SU-DHL-6 (cell line): ENCODE measurements at regions not wholly inside any gene's neighbourhood (a gene's known extent, or its start where the extent isn't known, plus 50 kb on each side); places are given as distances from the start of the nearest gene placed in this dataset.

ENCODE experiments used
- H2AFZ ChIP-seq: fragments of 200-600 bp; sonication (generic); 2 replicates; pipeline ENCODE4 v1.6.1; 2014; ENCODE audit warnings: low read depth, mild to moderate bottlenecking, moderate library complexity, mixed read lengths, antibody characterized with exemption, low read length; ENCODE audit not compliant: severe bottlenecking
- H3F3A ChIP-seq: fragments of 200-600 bp; shearing (Covaris generic); 2 replicates; pipeline ENCODE4 v1.6.0; 2016; ENCODE audit warnings: antibody characterized with exemption, mild to moderate bottlenecking; ENCODE audit not compliant: insufficient read depth
- H3K27ac ChIP-seq: fragments of 200-600 bp; sonication (generic); 2 replicates; pipeline ENCODE4 v1.5.1; 2016; ENCODE audit warnings: low read depth, mild to moderate bottlenecking, low read length, moderate library complexity, mixed read lengths
- H3K27me3 ChIP-seq: fragments of 200-600 bp; sonication (generic), shearing (Covaris generic); 2 replicates; pipeline ENCODE4 v1.6.0; 2014; ENCODE audit warnings: mild to moderate bottlenecking, low read length
- H3K36me3 ChIP-seq: fragments of 200-600 bp; sonication (generic); 2 replicates; pipeline ENCODE4 v1.6.1; 2014; ENCODE audit warnings: mild to moderate bottlenecking, low read length, mixed read lengths
- H3K4me2 ChIP-seq: fragments of 300-600, 200-600 bp; shearing (Covaris generic), sonication (generic); 2 replicates; pipeline ENCODE4 v1.6.0; 2014; ENCODE audit warnings: low read length, low read depth, mild to moderate bottlenecking; ENCODE audit not compliant: poor library complexity, severe bottlenecking
- H3K4me3 ChIP-seq: fragments of 200-600 bp; sonication (generic); 2 replicates; pipeline ENCODE4 v1.5.1; 2014; ENCODE audit warnings: antibody characterized with exemption, low read length, mild to moderate bottlenecking, mixed read lengths; ENCODE audit not compliant: insufficient read depth, poor library complexity, severe bottlenecking
- H3K79me2 ChIP-seq: fragments of 200-600 bp; sonication (generic); 2 replicates; pipeline ENCODE4 v1.6.1; 2014; ENCODE audit warnings: mild to moderate bottlenecking, low read length, moderate library complexity; ENCODE audit not compliant: insufficient read depth
- H3K9ac ChIP-seq: fragments of 200-600 bp; sonication (generic); 2 replicates; pipeline ENCODE4 v1.7.0; 2014; ENCODE audit warnings: mild to moderate bottlenecking, low read length
- H3K9me2 ChIP-seq: fragments of 200-600 bp; sonication (generic); replicated peaks from 2 replicates; pipeline ENCODE4 v1.6.1; 2014; ENCODE audit warnings: low read length; ENCODE audit not compliant: insufficient read depth
- H3K9me3 ChIP-seq: fragments of 200-600 bp; sonication (generic); 2 replicates; pipeline ENCODE4 v1.6.1; 2014; ENCODE audit warnings: low read length, mixed read lengths; ENCODE audit not compliant: insufficient read depth
- H4K20me1 ChIP-seq: fragments of 200-600 bp; sonication (generic); 2 replicates; pipeline ENCODE4 v1.6.1; 2014; ENCODE audit warnings: low read depth, mild to moderate bottlenecking, antibody characterized with exemption, low read length, moderate library complexity, mixed read lengths
- EZH2phosphoT487 ChIP-seq: fragments of 200-600 bp; sonication (generic), shearing (Covaris generic); conservative IDR thresholded peaks from 2 replicates; pipeline ENCODE4 v1.6.1; 2018; ENCODE audit warnings: mild to moderate bottlenecking, antibody characterized with exemption, low read length, moderate library complexity, mixed read lengths
- TF ChIP-seq, protein P1 (sequence below): fragments of 200-600 bp; sonication (generic); IDR thresholded peaks from one replicate; pipeline ENCODE4 v1.5.1; 2017; ENCODE audit warnings: antibody characterized with exemption, mild to moderate bottlenecking, low read length, moderate library complexity; ENCODE audit not compliant: insufficient read depth, poor library complexity, severe bottlenecking

DNA sequence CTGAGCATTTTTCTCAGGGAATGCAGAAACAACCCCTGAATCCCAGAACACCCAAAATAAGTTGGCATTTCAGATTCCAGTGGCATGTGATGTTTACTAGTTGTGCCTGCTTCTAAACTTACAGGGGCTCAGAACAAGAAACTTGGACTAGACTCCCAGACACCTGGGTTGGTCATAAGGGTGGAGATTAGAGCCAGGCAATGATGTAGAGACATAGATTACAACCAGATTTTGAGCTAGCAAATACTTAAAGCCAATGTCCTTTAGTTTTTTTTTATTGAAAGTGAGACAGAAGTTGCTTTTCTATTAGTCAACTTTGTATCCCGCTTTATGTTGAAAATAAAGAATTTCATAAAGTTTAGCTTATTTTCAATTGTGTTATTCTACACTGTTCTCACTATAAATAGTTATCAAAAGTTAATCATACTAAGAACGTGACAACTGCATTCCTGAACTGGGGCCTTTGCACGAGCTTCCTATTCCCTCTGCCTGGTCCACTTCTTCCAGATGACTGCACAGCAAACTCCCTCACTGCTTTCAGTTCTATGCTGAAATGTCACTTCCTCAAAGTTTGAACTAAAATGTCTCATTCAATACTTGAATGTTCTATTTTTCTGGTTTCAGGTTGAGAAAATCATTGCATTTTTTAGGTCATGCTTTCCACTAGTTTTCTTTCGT lies 224.7 kb upstream of the PPP1R2C start:
- H3K9ac ChIP-seq: peak overlapping the region; percentile 58
- no peaks in the 10 kb centered on the region for H4K20me1 ChIP-seq
- H2AFZ ChIP-seq: no peak overlapping the region
- H3K9me2 ChIP-seq: no peaks in the 10 kb centered on the region
- H3K27me3 ChIP-seq: no peaks in the 10 kb centered on the region
- H3K4me2 ChIP-seq: peak overlapping the region; percentile 72
- no peaks in the 10 kb centered on the region for H3K9me3 ChIP-seq
- peaks cover 10% of the 10 kb centered on the region; the same call in 1 of the 2 replicates for H3K79me2 ChIP-seq
- TF ChIP-seq, protein P1, sequence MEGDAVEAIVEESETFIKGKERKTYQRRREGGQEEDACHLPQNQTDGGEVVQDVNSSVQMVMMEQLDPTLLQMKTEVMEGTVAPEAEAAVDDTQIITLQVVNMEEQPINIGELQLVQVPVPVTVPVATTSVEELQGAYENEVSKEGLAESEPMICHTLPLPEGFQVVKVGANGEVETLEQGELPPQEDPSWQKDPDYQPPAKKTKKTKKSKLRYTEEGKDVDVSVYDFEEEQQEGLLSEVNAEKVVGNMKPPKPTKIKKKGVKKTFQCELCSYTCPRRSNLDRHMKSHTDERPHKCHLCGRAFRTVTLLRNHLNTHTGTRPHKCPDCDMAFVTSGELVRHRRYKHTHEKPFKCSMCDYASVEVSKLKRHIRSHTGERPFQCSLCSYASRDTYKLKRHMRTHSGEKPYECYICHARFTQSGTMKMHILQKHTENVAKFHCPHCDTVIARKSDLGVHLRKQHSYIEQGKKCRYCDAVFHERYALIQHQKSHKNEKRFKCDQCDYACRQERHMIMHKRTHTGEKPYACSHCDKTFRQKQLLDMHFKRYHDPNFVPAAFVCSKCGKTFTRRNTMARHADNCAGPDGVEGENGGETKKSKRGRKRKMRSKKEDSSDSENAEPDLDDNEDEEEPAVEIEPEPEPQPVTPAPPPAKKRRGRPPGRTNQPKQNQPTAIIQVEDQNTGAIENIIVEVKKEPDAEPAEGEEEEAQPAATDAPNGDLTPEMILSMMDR: no peak
- TF ChIP-seq EZH2phosphoT487: no peak
- H3F3A ChIP-seq: peaks cover 50% of the 10 kb centered on the region
- peak overlapping the region; percentile 100 for H3K27ac ChIP-seq
- H3K4me3 ChIP-seq: peak overlapping the region; percentile 22
- no peaks in the 10 kb centered on the region for H3K36me3 ChIP-seq

DNA sequence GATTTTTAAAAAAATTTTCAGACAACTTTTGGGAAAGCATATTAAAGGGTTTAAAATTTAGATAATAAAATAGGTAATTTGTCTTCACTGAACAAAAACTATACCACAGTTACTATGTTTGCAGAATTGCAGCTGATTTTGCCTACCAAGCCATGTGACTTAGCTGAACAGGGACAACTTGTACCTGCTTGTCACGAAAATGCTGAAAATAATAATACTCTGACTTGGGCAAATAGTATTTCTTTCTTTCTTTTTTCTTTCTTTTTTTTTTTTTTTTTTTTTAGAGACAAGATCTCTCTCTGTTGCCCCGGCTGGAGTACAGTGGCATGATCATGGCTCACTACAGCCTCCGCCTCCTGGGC lies 225.2 kb upstream of the PPP1R2C start:
- H3K9ac ChIP-seq: peak overlapping the region; percentile 58
- peaks cover 10% of the 10 kb centered on the region; the same call in 1 of the 2 replicates for H3K79me2 ChIP-seq
- no peaks in the 10 kb centered on the region for H3K27me3 ChIP-seq
- no peaks in the 10 kb centered on the region for H4K20me1 ChIP-seq
- no peak overlapping the region for H3K4me3 ChIP-seq
- TF ChIP-seq, protein P1: no peak
- TF ChIP-seq EZH2phosphoT487: no peak
- H2AFZ ChIP-seq: no peak overlapping the region
- peak overlapping the region; percentile 100 for H3K27ac ChIP-seq
- no peaks in the 10 kb centered on the region for H3K9me2 ChIP-seq
- peaks cover 50% of the 10 kb centered on the region for H3F3A ChIP-seq
- no peaks in the 10 kb centered on the region for H3K9me3 ChIP-seq
- H3K36me3 ChIP-seq: no peaks in the 10 kb centered on the region
- peak overlapping the region; percentile 72 for H3K4me2 ChIP-seq

DNA sequence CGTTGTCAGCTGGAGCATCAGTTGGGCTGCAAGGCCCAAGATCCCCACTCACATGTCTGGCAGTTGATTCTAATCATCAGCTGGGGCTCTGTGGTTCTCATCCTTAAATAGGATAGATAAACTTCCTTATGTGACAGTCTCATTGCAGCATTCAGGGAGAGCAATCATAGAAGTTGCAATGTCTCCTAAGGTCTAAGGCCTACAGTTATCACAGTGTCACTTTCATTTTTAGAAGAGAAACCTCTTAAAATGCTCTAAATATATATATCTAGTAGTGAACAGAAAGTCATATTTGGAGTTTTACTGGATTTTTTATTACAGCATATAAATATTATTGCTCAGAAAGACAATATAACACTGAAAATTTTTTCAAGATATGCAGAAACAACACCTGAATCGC lies 226.0 kb upstream of the PPP1R2C start:
- peak overlapping the region; percentile 72 for H3K4me2 ChIP-seq
- H2AFZ ChIP-seq: no peak overlapping the region

More for the DNA sequence above, 226.0 kb upstream of the PPP1R2C start:
- H3K27ac ChIP-seq: peak overlapping the region; percentile 100
- no peak overlapping the region for H3K4me3 ChIP-seq
- H3F3A ChIP-seq: peaks cover 50% of the 10 kb centered on the region
- H4K20me1 ChIP-seq: no peaks in the 10 kb centered on the region
- TF ChIP-seq EZH2phosphoT487: no peak
- TF ChIP-seq, protein P1: no peak
- H3K36me3 ChIP-seq: no peaks in the 10 kb centered on the region
- peaks cover 10% of the 10 kb centered on the region; the same call in 1 of the 2 replicates for H3K79me2 ChIP-seq
- no peaks in the 10 kb centered on the region for H3K9me3 ChIP-seq
- peak overlapping the region; percentile 58 for H3K9ac ChIP-seq
- no peaks in the 10 kb centered on the region for H3K9me2 ChIP-seq
- H3K27me3 ChIP-seq: no peaks in the 10 kb centered on the region
